ENCODE measurements at regions not wholly inside any gene's neighbourhood (a gene's known extent, or its start where the extent isn't known, plus 50 kb on each side); places are given as distances from the start of the nearest gene placed in this dataset.
"Not testable (repeated sequence)": the region's sequence is repeated elsewhere in the genome, so short reads cannot be mapped to it uniquely, and the experiment has no call there.

- no peaks in the 10 kb centered on the region for H3K79me2 ChIP-seq (ENCODE audit: control insufficient read depth, insufficient read depth, low read length, poor library complexity)
- H3K27me3 ChIP-seq (ENCODE audit: insufficient read depth, low read length): no peaks in the 10 kb centered on the region
- no peaks in the 10 kb centered on the region for H3K79me1 ChIP-seq (ENCODE audit: low read length)
- no peak overlapping the region for H3K18ac ChIP-seq (ENCODE audit: low read length)
- DNase-seq: no peak
- H4K8ac ChIP-seq (ENCODE audit: low read depth, low read length): no peak overlapping the region
- WGBS (ENCODE audit: extremely low coverage, insufficient coverage, insufficient read length): no CpG with 5 or more reads among the region's 5 CpGs
- no peak overlapping the region for H2BK120ac ChIP-seq (ENCODE audit: insufficient read depth, low read length, poor library complexity)
- H3K4me3 ChIP-seq (ENCODE audit: low read depth, low read length): no peak overlapping the region
- H4K12ac ChIP-seq (ENCODE audit: low read depth, low read length): no peak overlapping the region
- H3K4me2 ChIP-seq (ENCODE audit: low read length): no peak overlapping the region
- H3K23ac ChIP-seq (ENCODE audit: low read length): no peak overlapping the region
- H3K27ac ChIP-seq (ENCODE audit: low read depth, low read length): no peak overlapping the region
- no peak overlapping the region for H2BK5ac ChIP-seq (ENCODE audit: low read depth, low read length, poor library complexity)
- no peak overlapping the region for H3K4ac ChIP-seq (ENCODE audit: low read depth, low read length)
- no peaks in the 10 kb centered on the region for H3K9me3 ChIP-seq (ENCODE audit: insufficient read depth, low read depth, low read length)
- no peaks in the 10 kb centered on the region for H3K4me1 ChIP-seq (ENCODE audit: control insufficient read depth in 1 of 2, insufficient read depth in 2 of 2, low read length in 2 of 2)
- no peak overlapping the region for H3K9ac ChIP-seq (ENCODE audit: low read length)
- no peak overlapping the region for H2BK12ac ChIP-seq (ENCODE audit: low read length)
- H3K36me3 ChIP-seq (ENCODE audit: control insufficient read depth in 1 of 2, insufficient read depth in 2 of 2, low read length in 2 of 2): no peaks in the 10 kb centered on the region
- no peak overlapping the region for H4K91ac ChIP-seq (ENCODE audit: low read depth, low read length)
- no peak overlapping the region for H3K14ac ChIP-seq (ENCODE audit: low read length)
- H2AK5ac ChIP-seq (ENCODE audit: low read length): no peak overlapping the region
- H2AFZ ChIP-seq (ENCODE audit: insufficient read depth, low read length, poor library complexity): no peak overlapping the region
Observed at GRCh38 chr21:28856588-28857250, 136.0 kb downstream of the LTN1 start.

GRCh38 chr21:28852706-28853105 lies 140.0 kb downstream of the LTN1 start:
- Histone ChIP-seq H2AK5ac (ENCODE audit: low read length) (no peak overlapping the region), H4K12ac (ENCODE audit: low read depth, low read length) (no peak overlapping the region), H3K36me3 (ENCODE audit: control insufficient read depth in 1 of 2, insufficient read depth in 2 of 2, low read length in 2 of 2) (no peaks in the 10 kb centered on the region), H3K4me2 (ENCODE audit: low read length) (no peak overlapping the region), H2AFZ (ENCODE audit: insufficient read depth, low read length, poor library complexity) (no peak overlapping the region), H2BK5ac (ENCODE audit: low read depth, low read length, poor library complexity) (no peak overlapping the region), H3K14ac (ENCODE audit: low read length) (no peak overlapping the region), H3K79me1 (ENCODE audit: low read length) (no peaks in the 10 kb centered on the region), H3K27ac (ENCODE audit: low read depth, low read length) (no peak overlapping the region), H3K18ac (ENCODE audit: low read length) (no peak overlapping the region), H3K4me1 (ENCODE audit: control insufficient read depth in 1 of 2, insufficient read depth in 2 of 2, low read length in 2 of 2) (peaks cover 0 to 3% of the 10 kb centered on the region in 2 experiments), H3K9ac (ENCODE audit: low read length) (no peak overlapping the region), H3K27me3 (ENCODE audit: insufficient read depth, low read length) (no peaks in the 10 kb centered on the region), H4K91ac (ENCODE audit: low read depth, low read length) (no peak overlapping the region), H3K9me3 (ENCODE audit: insufficient read depth, low read depth, low read length) (no peaks in the 10 kb centered on the region), H3K79me2 (ENCODE audit: control insufficient read depth, insufficient read depth, low read length, poor library complexity) (no peaks in the 10 kb centered on the region), H3K4me3 (ENCODE audit: low read depth, low read length) (no peak overlapping the region), H3K4ac (ENCODE audit: low read depth, low read length) (no peak overlapping the region), H4K8ac (ENCODE audit: low read depth, low read length) (no peak overlapping the region), H2BK12ac (ENCODE audit: low read length) (no peak overlapping the region), H3K23ac (ENCODE audit: low read length) (no peak overlapping the region), H2BK120ac (ENCODE audit: insufficient read depth, low read length, poor library complexity) (no peak overlapping the region)
- no peak for DNase-seq
- no CpG with 5 or more reads among the region's 5 CpGs for WGBS (ENCODE audit: extremely low coverage, insufficient coverage, insufficient read length)

GRCh38 chr21:28851645-28852044 lies 141.0 kb downstream of the LTN1 start:
- no peaks in the 10 kb centered on the region for H3K79me2 ChIP-seq (ENCODE audit: control insufficient read depth, insufficient read depth, low read length, poor library complexity)
- no peak overlapping the region for H3K4ac ChIP-seq (ENCODE audit: low read depth, low read length)
- no peak overlapping the region for H2AFZ ChIP-seq (ENCODE audit: insufficient read depth, low read length, poor library complexity)
- no CpG with 5 or more reads among the region's 1 CpG for WGBS (ENCODE audit: extremely low coverage, insufficient coverage, insufficient read length)
- H4K12ac ChIP-seq (ENCODE audit: low read depth, low read length): no peak overlapping the region
- H2BK120ac ChIP-seq (ENCODE audit: insufficient read depth, low read length, poor library complexity): no peak overlapping the region
- H4K8ac ChIP-seq (ENCODE audit: low read depth, low read length): no peak overlapping the region
- H3K4me2 ChIP-seq (ENCODE audit: low read length): no peak overlapping the region
- no peak overlapping the region for H2BK12ac ChIP-seq (ENCODE audit: low read length)
- no peak overlapping the region for H3K18ac ChIP-seq (ENCODE audit: low read length)
- H2AK5ac ChIP-seq (ENCODE audit: low read length): no peak overlapping the region
- no peak overlapping the region for H3K4me3 ChIP-seq (ENCODE audit: low read depth, low read length)
- H3K9ac ChIP-seq (ENCODE audit: low read length): no peak overlapping the region
- no peaks in the 10 kb centered on the region for H3K9me3 ChIP-seq (ENCODE audit: insufficient read depth, low read depth, low read length)
- no peak overlapping the region for H2BK5ac ChIP-seq (ENCODE audit: low read depth, low read length, poor library complexity)
- H3K36me3 ChIP-seq (ENCODE audit: control insufficient read depth in 1 of 2, insufficient read depth in 2 of 2, low read length in 2 of 2): no peaks in the 10 kb centered on the region
- DNase-seq: no peak
- H4K91ac ChIP-seq (ENCODE audit: low read depth, low read length): no peak overlapping the region
- no peak overlapping the region for H3K27ac ChIP-seq (ENCODE audit: low read depth, low read length)
- peaks cover 0 to 3% of the 10 kb centered on the region in 2 experiments for H3K4me1 ChIP-seq (ENCODE audit: control insufficient read depth in 1 of 2, insufficient read depth in 2 of 2, low read length in 2 of 2)
- H3K79me1 ChIP-seq (ENCODE audit: low read length): no peaks in the 10 kb centered on the region
- H3K27me3 ChIP-seq (ENCODE audit: insufficient read depth, low read length): no peaks in the 10 kb centered on the region
- H3K14ac ChIP-seq (ENCODE audit: low read length): no peak overlapping the region
- no peak overlapping the region for H3K23ac ChIP-seq (ENCODE audit: low read length)

GRCh38 chr21:28839237-28839636 lies 153.4 kb downstream of the LTN1 start:
- not testable (repeated sequence) for H2BK5ac ChIP-seq (ENCODE audit: low read depth, low read length, poor library complexity); H3K18ac ChIP-seq (ENCODE audit: low read length); H3K27me3 ChIP-seq (ENCODE audit: insufficient read depth, low read length); H3K23ac ChIP-seq (ENCODE audit: low read length); H2BK12ac ChIP-seq (ENCODE audit: low read length); H3K14ac ChIP-seq (ENCODE audit: low read length); H3K36me3 ChIP-seq (ENCODE audit: control insufficient read depth in 1 of 2, insufficient read depth in 2 of 2, low read length in 2 of 2); H2AFZ ChIP-seq (ENCODE audit: insufficient read depth, low read length, poor library complexity); H4K12ac ChIP-seq (ENCODE audit: low read depth, low read length); H4K8ac ChIP-seq (ENCODE audit: low read depth, low read length); H3K9ac ChIP-seq (ENCODE audit: low read length); H4K91ac ChIP-seq (ENCODE audit: low read depth, low read length); H3K4me3 ChIP-seq (ENCODE audit: low read depth, low read length); DNase-seq; H3K27ac ChIP-seq (ENCODE audit: low read depth, low read length); H3K4ac ChIP-seq (ENCODE audit: low read depth, low read length); H3K9me3 ChIP-seq (ENCODE audit: insufficient read depth, low read depth, low read length); H2BK120ac ChIP-seq (ENCODE audit: insufficient read depth, low read length, poor library complexity); H2AK5ac ChIP-seq (ENCODE audit: low read length); H3K4me2 ChIP-seq (ENCODE audit: low read length); H3K79me2 ChIP-seq (ENCODE audit: control insufficient read depth, insufficient read depth, low read length, poor library complexity)
- Histone ChIP-seq H3K4me1 (ENCODE audit: control insufficient read depth in 1 of 2, insufficient read depth in 2 of 2, low read length in 2 of 2) (peaks cover 7 to 12% of the 10 kb centered on the region in 2 experiments), H3K79me1 (ENCODE audit: low read length) (peaks cover 12% of the 10 kb centered on the region)
- WGBS (ENCODE audit: extremely low coverage, insufficient coverage, insufficient read length): no CpG with 5 or more reads among the region's 1 CpG
